ENCODE measurements at regions not wholly inside any gene's neighbourhood (a gene's known extent, or its start where the extent isn't known, plus 50 kb on each side); places are given as distances from the start of the nearest gene placed in this dataset.

DNA sequence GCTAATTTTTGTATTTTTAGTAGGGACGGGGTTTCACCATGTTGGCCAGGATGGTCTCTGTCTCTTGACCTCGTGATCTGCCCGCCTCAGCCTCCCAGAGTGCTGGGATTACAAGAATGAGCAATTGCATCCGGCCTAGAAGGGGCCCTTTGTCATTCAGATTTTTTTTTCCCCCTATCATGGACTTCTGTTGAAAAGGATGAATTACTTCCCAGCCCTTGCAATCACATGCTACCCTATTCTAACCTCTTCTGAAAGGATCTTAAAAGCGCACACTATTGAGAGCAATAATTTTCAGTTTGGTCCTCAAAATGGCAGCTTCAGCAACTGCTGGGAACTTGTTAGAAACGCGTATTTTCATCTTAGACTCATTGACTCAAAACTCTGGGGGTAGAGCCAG is 575.6 kb upstream of the KIRREL3 start (continued):
- TF ChIP-seq, protein P1, sequence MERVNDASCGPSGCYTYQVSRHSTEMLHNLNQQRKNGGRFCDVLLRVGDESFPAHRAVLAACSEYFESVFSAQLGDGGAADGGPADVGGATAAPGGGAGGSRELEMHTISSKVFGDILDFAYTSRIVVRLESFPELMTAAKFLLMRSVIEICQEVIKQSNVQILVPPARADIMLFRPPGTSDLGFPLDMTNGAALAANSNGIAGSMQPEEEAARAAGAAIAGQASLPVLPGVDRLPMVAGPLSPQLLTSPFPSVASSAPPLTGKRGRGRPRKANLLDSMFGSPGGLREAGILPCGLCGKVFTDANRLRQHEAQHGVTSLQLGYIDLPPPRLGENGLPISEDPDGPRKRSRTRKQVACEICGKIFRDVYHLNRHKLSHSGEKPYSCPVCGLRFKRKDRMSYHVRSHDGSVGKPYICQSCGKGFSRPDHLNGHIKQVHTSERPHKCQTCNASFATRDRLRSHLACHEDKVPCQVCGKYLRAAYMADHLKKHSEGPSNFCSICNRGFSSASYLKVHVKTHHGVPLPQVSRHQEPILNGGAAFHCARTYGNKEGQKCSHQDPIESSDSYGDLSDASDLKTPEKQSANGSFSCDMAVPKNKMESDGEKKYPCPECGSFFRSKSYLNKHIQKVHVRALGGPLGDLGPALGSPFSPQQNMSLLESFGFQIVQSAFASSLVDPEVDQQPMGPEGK (CRISPR knock-in tag; IDR thresholded peaks at IDR 0.05; ENCODE audit: borderline replicate concordance) = no peak
- TF ChIP-seq ZNF8 (CRISPR knock-in tag; IDR thresholded peaks at IDR 0.05) (no peak), ZC3H10 (CRISPR knock-in tag; IDR thresholded peaks at IDR 0.05) (no peak)

DNA sequence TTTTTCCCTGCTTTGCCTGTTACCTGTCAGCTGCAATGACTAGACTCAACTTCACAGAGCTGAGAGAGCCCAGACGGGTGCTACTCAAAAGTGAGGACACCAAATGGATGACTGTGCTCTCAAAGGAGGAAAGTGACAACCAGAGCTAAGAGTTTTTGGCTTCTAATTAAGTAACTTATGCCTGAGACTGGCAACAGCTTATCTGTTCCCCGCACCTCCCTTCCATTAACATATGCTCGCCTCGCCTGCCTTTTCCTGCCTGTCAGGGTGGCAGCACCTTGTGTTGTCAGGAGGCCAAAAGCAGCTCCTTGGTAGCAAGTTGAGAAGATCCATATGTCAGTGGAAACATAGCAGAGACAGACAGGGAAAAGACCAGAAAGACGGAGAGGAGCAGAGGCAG is 573.9 kb upstream of the KIRREL3 start:
- no peak for ATAC-seq
- TF ChIP-seq, protein P2, sequence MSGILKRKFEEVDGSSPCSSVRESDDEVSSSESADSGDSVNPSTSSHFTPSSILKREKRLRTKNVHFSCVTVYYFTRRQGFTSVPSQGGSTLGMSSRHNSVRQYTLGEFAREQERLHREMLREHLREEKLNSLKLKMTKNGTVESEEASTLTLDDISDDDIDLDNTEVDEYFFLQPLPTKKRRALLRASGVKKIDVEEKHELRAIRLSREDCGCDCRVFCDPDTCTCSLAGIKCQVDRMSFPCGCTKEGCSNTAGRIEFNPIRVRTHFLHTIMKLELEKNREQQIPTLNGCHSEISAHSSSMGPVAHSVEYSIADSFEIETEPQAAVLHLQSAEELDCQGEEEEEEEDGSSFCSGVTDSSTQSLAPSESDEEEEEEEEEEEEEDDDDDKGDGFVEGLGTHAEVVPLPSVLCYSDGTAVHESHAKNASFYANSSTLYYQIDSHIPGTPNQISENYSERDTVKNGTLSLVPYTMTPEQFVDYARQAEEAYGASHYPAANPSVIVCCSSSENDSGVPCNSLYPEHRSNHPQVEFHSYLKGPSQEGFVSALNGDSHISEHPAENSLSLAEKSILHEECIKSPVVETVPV (CRISPR knock-in tag; IDR thresholded peaks at IDR 0.05) = no peak
- TF ChIP-seq ISL1 (CRISPR knock-in tag; IDR thresholded peaks at IDR 0.05) = no peak
- TF ChIP-seq, protein P3, sequence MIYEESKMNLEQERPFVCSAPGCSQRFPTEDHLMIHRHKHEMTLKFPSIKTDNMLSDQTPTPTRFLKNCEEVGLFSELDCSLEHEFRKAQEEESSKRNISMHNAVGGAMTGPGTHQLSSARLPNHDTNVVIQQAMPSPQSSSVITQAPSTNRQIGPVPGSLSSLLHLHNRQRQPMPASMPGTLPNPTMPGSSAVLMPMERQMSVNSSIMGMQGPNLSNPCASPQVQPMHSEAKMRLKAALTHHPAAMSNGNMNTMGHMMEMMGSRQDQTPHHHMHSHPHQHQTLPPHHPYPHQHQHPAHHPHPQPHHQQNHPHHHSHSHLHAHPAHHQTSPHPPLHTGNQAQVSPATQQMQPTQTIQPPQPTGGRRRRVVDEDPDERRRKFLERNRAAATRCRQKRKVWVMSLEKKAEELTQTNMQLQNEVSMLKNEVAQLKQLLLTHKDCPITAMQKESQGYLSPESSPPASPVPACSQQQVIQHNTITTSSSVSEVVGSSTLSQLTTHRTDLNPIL (CRISPR knock-in tag; IDR thresholded peaks at IDR 0.05; ENCODE audit: low read depth) = no peak
- no peak for TF ChIP-seq CSDC2 (CRISPR knock-in tag; IDR thresholded peaks at IDR 0.05)
- TF ChIP-seq ESRRG (CRISPR knock-in tag; IDR thresholded peaks at IDR 0.05) = no peak

DNA sequence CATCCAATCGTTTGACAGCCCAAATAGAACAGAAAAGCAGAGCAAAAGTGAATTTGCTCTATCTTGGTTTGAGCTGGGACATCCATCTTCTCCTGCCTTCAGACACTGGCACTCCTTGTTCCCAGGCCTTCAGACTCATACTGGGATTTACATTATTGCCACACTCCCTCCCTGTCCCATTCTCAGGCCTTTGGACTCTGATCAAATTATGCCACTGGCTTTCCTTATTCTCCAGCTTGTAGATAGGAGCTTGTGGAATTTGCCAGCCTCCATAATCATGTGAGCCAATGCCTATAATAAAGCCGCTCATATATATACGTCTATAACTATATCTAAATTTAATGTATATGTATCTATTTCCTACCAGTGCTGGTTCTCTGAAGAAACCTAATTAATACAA is 568.3 kb upstream of the KIRREL3 start:
- ATAC-seq = no peak
- TF ChIP-seq ISL1 (CRISPR knock-in tag; IDR thresholded peaks at IDR 0.05) = no peak
- TF ChIP-seq, protein P3 (CRISPR knock-in tag; IDR thresholded peaks at IDR 0.05; ENCODE audit: low read depth) = no peak
- TF ChIP-seq SNAI2 (CRISPR knock-in tag; IDR thresholded peaks at IDR 0.05) = no peak
- no peak for TF ChIP-seq PPARA (CRISPR knock-in tag; IDR thresholded peaks at IDR 0.05; ENCODE audit: borderline replicate concordance)
- TF ChIP-seq ZC3H10 (CRISPR knock-in tag; IDR thresholded peaks at IDR 0.05) = no peak
- TF ChIP-seq ZNF70 (CRISPR knock-in tag; IDR thresholded peaks at IDR 0.05) = no peak

DNA sequence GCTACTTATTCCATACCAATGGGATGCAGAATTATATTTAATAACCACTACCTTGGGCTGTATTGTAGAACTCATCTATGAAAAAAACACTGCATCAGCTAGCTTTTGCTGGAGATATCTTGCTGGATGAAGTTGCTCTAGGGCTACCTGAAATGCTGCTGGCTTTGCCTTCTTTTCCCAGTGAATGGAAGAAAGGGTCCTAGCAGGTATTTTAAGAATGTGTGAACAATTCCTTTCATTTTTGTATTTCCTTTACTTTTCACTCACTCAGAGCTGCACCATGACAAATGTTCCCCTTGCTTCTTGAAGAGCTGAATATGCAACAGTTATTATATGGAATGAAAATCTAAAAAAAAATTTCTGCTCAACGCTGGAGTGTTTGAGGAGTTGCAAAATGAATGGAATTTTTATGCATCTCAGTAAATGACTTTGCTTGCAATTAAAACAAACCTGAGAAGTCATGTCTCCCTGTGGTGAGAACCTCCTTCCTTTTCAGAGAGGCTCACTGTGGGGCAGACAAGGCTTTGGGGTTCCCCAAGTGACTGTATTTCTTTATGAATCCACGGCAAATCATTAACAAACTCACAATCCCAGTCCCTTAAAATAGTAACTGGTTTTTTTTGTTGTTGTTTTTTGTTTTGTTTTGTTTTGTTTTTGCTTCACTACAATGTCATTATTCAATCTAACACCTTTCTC is 566.8 kb upstream of the KIRREL3 start:
- ATAC-seq = no peak
- TF ChIP-seq GLIS3 (CRISPR knock-in tag; IDR thresholded peaks at IDR 0.05) (no peak), CSDC2 (CRISPR knock-in tag; IDR thresholded peaks at IDR 0.05) (no peak), RARB (CRISPR knock-in tag; IDR thresholded peaks at IDR 0.05) (no peak), ISL1 (CRISPR knock-in tag; IDR thresholded peaks at IDR 0.05) (no peak), ZFP30 (CRISPR knock-in tag; IDR thresholded peaks at IDR 0.05) (no peak), ZNF8 (CRISPR knock-in tag; IDR thresholded peaks at IDR 0.05) (no peak), ESRRG (CRISPR knock-in tag; IDR thresholded peaks at IDR 0.05) (no peak), TCF4 (CRISPR knock-in tag; IDR thresholded peaks at IDR 0.05; ENCODE audit: borderline replicate concordance) (no peak), TOX (CRISPR knock-in tag; IDR thresholded peaks at IDR 0.05; ENCODE audit: borderline replicate concordance) (no peak), ZNF70 (CRISPR knock-in tag; IDR thresholded peaks at IDR 0.05) (no peak), ZC3H10 (CRISPR knock-in tag; IDR thresholded peaks at IDR 0.05) (no peak), OSR1 (CRISPR knock-in tag; IDR thresholded peaks at IDR 0.05) (no peak), SNAI2 (CRISPR knock-in tag; IDR thresholded peaks at IDR 0.05) (no peak)
- TF ChIP-seq, protein P3 (CRISPR knock-in tag; IDR thresholded peaks at IDR 0.05; ENCODE audit: low read depth) = no peak
- TF ChIP-seq, protein P4, sequence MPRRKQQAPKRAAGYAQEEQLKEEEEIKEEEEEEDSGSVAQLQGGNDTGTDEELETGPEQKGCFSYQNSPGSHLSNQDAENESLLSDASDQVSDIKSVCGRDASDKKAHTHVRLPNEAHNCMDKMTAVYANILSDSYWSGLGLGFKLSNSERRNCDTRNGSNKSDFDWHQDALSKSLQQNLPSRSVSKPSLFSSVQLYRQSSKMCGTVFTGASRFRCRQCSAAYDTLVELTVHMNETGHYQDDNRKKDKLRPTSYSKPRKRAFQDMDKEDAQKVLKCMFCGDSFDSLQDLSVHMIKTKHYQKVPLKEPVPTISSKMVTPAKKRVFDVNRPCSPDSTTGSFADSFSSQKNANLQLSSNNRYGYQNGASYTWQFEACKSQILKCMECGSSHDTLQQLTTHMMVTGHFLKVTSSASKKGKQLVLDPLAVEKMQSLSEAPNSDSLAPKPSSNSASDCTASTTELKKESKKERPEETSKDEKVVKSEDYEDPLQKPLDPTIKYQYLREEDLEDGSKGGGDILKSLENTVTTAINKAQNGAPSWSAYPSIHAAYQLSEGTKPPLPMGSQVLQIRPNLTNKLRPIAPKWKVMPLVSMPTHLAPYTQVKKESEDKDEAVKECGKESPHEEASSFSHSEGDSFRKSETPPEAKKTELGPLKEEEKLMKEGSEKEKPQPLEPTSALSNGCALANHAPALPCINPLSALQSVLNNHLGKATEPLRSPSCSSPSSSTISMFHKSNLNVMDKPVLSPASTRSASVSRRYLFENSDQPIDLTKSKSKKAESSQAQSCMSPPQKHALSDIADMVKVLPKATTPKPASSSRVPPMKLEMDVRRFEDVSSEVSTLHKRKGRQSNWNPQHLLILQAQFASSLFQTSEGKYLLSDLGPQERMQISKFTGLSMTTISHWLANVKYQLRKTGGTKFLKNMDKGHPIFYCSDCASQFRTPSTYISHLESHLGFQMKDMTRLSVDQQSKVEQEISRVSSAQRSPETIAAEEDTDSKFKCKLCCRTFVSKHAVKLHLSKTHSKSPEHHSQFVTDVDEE (CRISPR knock-in tag; IDR thresholded peaks at IDR 0.05) = no peak
